ENCODE measurements at regions not wholly inside any gene's neighbourhood (a gene's known extent, or its start where the extent isn't known, plus 50 kb on each side); places are given as distances from the start of the nearest gene placed in this dataset.

- no peaks in the 10 kb centered on the region for H3K27me3 ChIP-seq (replicated peaks in 1 of 2; ENCODE audit: control insufficient read depth in 2 of 2, insufficient read depth in 2 of 2, low read length in 1 of 2)
- POLR2A ChIA-PET: no interaction called here
- H3K27ac ChIP-seq (ENCODE audit: control insufficient read depth, insufficient read depth): peak overlapping the region; percentile 51; the same call in 1 of the 2 replicates
- in situ Hi-C loops (cut with MboI) (no loop called here), intact Hi-C loops (cut with micrococcal nuclease; ENCODE audit: unreplicated experiment) (loop anchor here (5.0 kb wide), 2 partner anchors 54 to 79 kb away; no protein-coding TSS in a partner anchor)
- CTCF ChIA-PET: no interaction called here
- no peaks in the 10 kb centered on the region for H3K36me3 ChIP-seq (ENCODE audit: control insufficient read depth in 2 of 2, insufficient read depth in 2 of 2, low read length in 1 of 2)
- SMC1A ChIA-PET (ENCODE audit: uncharacterized antibody, unreplicated experiment): no interaction called here
- H3K9ac ChIP-seq (ENCODE audit: control insufficient read depth, insufficient read depth, low read length): no peak overlapping the region
- RAD21 ChIA-PET (ENCODE audit: unreplicated experiment): no interaction called here
- ATAC-seq (no peak), DNase-seq (ENCODE audit: low read depth, low spot score) (no peak), FAIRE-seq (no peak)
- H3K4me2 ChIP-seq (ENCODE audit: control insufficient read depth, insufficient read depth): 0 out of 2 replicates have a peak overlapping the region, but pooled peaks have one; percentile 17
- no peaks in the 10 kb centered on the region for H4K20me1 ChIP-seq (ENCODE audit: control insufficient read depth, insufficient read depth)
- BruUV-seq (replicated peaks): no TSS peak
- H3K4me1 ChIP-seq (ENCODE audit: control insufficient read depth, insufficient read depth, low read length): peaks cover 83% of the 10 kb centered on the region
- TF ChIP-seq GABPA (IDR thresholded peaks at IDR 0.05; ENCODE audit: low read depth): no peak
- TF ChIP-seq CHD2 (IDR thresholded peaks at IDR 0.05; ENCODE audit: borderline replicate concordance, low read depth, low read length): no peak
- no peak for TF ChIP-seq NBN (IDR thresholded peaks at IDR 0.05)
- no peak for TF ChIP-seq REST (IDR thresholded peaks at IDR 0.05; ENCODE audit: low read depth, low read length)
- no peak for TF ChIP-seq NKRF (conservative IDR thresholded peaks at IDR 0.05)
- no peak for TF ChIP-seq POLR2AphosphoS5 (IDR thresholded peaks at IDR 0.05; ENCODE audit: low read length)
- H3K4me3 ChIP-seq: no peak overlapping the region
- 98% methylated on average over 4 of the region's 4 CpGs for WGBS (ENCODE audit: insufficient coverage, insufficient replicate concordance, low lambda C conversion rate, missing lambda C conversion rate)
- H3K9me3 ChIP-seq (replicated peaks; ENCODE audit: control insufficient read depth, insufficient read depth, low read length): no peaks in the 10 kb centered on the region; the same call in 2 of the 3 replicates
- H3K79me2 ChIP-seq (ENCODE audit: control insufficient read depth, insufficient read depth, low read length): no peaks in the 10 kb centered on the region
- peak overlapping the region; percentile 33 for H2AFZ ChIP-seq (ENCODE audit: control insufficient read depth, low read depth, low read length)
Measured at GRCh38 chr2:60358476-60358875, 195.0 kb downstream of the BCL11A start.

All from GM12878 (cell line).